Ishikawa (cell line): ENCODE measurements at regions not wholly inside any gene's neighbourhood (a gene's known extent, or its start where the extent isn't known, plus 50 kb on each side); places are given as distances from the start of the nearest gene placed in this dataset.

Source experiments
- CEBPB ChIP-seq: IDR thresholded peaks from 2 replicates; pipeline ENCODE4 v1.6.1; 2012
- CREB1 ChIP-seq: IDR thresholded peaks from 2 replicates; pipeline ENCODE4 v1.6.1; 2012; ENCODE audit warnings: low read depth
- EP300 ChIP-seq: IDR thresholded peaks from 2 replicates; pipeline ENCODE4 v1.6.1; 2012; ENCODE audit warnings: borderline replicate concordance
- FOXM1 ChIP-seq: IDR thresholded peaks from 2 replicates; pipeline ENCODE4 v1.6.1; 2012; ENCODE audit warnings: low read depth, borderline replicate concordance
- RAD21 ChIP-seq: IDR thresholded peaks from 2 replicates; pipeline ENCODE4 v1.6.1; 2012; ENCODE audit warnings: low read depth
- REST ChIP-seq: IDR thresholded peaks from 2 replicates; pipeline ENCODE4 v1.6.1; 2012; ENCODE audit warnings: low read depth, mild to moderate bottlenecking
- TAF1 ChIP-seq: IDR thresholded peaks from 2 replicates; pipeline ENCODE4 v1.6.1; 2012; ENCODE audit warnings: low read depth, mild to moderate bottlenecking
- TCF12 ChIP-seq: IDR thresholded peaks from 2 replicates; pipeline ENCODE4 v1.6.1; 2012; ENCODE audit warnings: low read depth
- TEAD4 ChIP-seq: IDR thresholded peaks from 2 replicates; pipeline ENCODE4 v1.6.1; 2012
- YY1 ChIP-seq: IDR thresholded peaks from 2 replicates; pipeline ENCODE4 v1.6.1; 2012; ENCODE audit warnings: low read depth
- ZBTB7A ChIP-seq: IDR thresholded peaks from 2 replicates; pipeline ENCODE4 v1.6.1; 2012; ENCODE audit warnings: low read depth
- TF ChIP-seq, protein P1 (sequence below): IDR thresholded peaks from 2 replicates; pipeline ENCODE4 v1.6.1; 2012
- TF ChIP-seq, protein P2 (sequence below): IDR thresholded peaks from 2 replicates; pipeline ENCODE4 v1.6.1; 2012

GRCh38 chr6:90660931-90661330, 74.1 kb upstream of the MAP3K7 start:
- TF ChIP-seq YY1 (no peak), REST (no peak), EP300 (no peak), CEBPB (no peak), TAF1 (no peak), FOXM1 (no peak), CREB1 (no peak), RAD21 (no peak), ZBTB7A (no peak), TEAD4 (no peak), TCF12 (no peak)
- TF ChIP-seq, protein P1, sequence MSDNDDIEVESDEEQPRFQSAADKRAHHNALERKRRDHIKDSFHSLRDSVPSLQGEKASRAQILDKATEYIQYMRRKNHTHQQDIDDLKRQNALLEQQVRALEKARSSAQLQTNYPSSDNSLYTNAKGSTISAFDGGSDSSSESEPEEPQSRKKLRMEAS = no peak
- TF ChIP-seq, protein P2, sequence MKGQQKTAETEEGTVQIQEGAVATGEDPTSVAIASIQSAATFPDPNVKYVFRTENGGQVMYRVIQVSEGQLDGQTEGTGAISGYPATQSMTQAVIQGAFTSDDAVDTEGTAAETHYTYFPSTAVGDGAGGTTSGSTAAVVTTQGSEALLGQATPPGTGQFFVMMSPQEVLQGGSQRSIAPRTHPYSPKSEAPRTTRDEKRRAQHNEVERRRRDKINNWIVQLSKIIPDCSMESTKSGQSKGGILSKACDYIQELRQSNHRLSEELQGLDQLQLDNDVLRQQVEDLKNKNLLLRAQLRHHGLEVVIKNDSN = no peak
